AG10803 (cell line): ENCODE measurements at regions not wholly inside any gene's neighbourhood (a gene's known extent, or its start where the extent isn't known, plus 50 kb on each side); places are given as distances from the start of the nearest gene placed in this dataset.

Source experiments
- DNase-seq: peaks from one replicate; pipeline ENCODE4 v3.0.0; 2010; ENCODE audit warnings: low read depth
- H3K4me3 ChIP-seq: 2 replicates; pipeline ENCODE4 v1.5.1; 2011; ENCODE audit warnings: mild to moderate bottlenecking, low read length, control low read depth
- TF ChIP-seq, protein P1 (sequence below): conservative IDR thresholded peaks from 2 replicates; pipeline ENCODE4 v1.5.1; 2011; ENCODE audit warnings: mild to moderate bottlenecking, low read length, control low read depth, inconsistent platforms

DNA sequence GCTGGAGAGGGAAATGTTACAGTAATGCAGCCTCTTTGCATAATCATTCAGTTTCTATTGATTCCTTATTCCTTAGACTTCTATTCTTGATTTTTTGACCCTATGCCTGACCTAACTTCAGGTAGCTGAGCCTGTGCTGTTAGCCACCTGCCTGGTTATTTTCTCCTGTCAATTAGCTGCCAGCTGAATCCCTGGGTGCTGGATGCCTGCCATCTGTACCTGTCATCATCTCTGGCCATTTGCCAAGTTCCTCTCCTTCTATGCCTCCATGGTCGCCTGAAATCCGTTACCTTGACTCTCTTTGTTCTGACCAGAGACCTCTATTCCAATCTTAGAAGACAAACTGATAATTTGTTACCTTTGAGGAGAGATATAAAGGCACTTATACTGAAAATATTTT lies 178.3 kb downstream of the CAVIN4 start:
- H3K4me3 ChIP-seq, result no peak overlapping the region
- TF ChIP-seq, protein P1, sequence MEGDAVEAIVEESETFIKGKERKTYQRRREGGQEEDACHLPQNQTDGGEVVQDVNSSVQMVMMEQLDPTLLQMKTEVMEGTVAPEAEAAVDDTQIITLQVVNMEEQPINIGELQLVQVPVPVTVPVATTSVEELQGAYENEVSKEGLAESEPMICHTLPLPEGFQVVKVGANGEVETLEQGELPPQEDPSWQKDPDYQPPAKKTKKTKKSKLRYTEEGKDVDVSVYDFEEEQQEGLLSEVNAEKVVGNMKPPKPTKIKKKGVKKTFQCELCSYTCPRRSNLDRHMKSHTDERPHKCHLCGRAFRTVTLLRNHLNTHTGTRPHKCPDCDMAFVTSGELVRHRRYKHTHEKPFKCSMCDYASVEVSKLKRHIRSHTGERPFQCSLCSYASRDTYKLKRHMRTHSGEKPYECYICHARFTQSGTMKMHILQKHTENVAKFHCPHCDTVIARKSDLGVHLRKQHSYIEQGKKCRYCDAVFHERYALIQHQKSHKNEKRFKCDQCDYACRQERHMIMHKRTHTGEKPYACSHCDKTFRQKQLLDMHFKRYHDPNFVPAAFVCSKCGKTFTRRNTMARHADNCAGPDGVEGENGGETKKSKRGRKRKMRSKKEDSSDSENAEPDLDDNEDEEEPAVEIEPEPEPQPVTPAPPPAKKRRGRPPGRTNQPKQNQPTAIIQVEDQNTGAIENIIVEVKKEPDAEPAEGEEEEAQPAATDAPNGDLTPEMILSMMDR, result no peak
- DNase-seq, result no peak

DNA sequence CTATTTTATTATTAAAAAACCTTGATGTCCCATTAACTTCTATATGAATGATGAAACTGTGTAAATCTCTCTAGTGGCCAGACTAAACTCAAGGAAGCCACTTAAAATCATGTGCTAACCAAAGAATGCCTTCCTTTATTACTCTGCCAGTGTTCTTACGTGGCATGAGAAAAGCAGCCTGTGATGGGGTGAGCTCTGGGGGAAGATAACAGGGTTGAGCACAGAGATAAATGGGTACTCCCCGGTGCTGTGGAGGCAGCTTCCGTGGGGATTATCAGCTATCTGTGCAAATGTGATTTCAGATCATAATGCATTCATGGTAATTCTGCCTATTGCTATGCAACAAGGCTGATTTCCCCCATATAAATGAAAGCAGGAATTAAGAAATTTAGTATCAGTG lies 181.3 kb downstream of the CAVIN4 start:
- TF ChIP-seq, protein P1, result no peak
- DNase-seq, result no peak
- no peak overlapping the region for H3K4me3 ChIP-seq

DNA sequence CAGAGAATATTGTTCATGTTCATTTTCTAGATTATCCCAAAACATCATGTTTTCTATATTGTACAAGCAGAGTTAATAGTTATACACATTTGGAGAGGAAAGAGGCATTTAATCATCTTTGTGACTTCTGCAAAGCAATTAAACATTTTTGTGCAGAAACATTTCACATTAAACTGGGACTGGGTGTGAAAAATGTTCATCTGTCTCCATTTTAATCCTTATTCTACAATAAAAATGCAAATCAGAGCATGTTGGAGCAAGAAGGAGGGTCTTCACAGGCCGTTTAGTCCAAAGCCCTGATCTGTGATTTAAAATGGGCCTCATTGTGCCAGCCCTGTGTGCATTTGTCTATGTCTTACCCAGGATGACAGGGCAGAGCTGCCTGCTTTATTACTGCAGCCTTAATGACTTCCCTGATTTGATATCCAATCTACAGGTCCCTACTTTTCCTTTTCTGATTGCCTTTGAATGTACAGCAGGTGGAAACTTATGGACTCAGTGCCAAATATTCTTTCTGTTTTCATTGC lies 183.5 kb downstream of the CAVIN4 start:
- TF ChIP-seq, protein P1, result no peak
- DNase-seq, result no peak

DNA sequence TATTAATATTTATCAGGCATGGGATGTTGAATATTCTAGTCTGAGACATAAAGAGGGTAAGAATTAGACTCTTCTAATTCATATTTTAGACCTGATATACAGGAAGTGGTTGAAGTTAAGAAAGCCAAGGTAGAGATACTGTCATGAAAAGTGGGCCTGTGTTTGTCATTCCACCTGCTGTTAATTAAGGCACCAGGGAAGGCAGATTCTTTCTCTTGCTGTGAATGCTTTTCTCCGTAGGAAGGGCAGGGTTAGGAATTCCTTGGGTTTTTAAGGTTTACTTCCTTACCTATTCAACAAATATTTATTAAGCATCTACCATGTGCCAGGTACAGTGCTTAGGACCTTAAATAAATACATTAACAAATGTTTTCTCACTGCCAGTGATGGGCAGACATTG lies 196.4 kb downstream of the CAVIN4 start:
- H3K4me3 ChIP-seq, result no peak overlapping the region

More for the DNA sequence above, 183.5 kb downstream of the CAVIN4 start:
- H3K4me3 ChIP-seq, result no peak overlapping the region

DNA sequence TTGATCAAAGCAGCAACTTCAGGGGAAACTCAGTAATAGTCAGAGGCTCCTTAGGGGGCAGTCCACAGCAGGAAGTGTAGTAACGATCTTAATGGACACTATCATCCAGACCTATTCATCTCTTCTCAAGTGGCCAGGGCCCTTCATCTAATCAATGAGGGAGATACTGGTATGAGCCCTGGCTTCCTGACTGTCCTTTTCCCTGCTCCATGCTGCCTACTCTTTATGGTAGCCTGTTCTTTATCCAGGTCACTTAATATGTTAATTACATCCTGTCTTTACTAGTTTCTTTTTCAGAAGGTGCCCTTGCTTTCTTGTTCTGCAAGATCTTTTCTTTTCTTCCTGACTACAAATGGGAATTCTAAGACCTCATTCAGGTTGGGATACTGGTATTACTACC lies 197.1 kb downstream of the CAVIN4 start:
- TF ChIP-seq, protein P1, result no peak
- DNase-seq, result no peak
- H3K4me3 ChIP-seq, result no peak overlapping the region

More for the DNA sequence above, 196.4 kb downstream of the CAVIN4 start:
- DNase-seq, result no peak
- TF ChIP-seq, protein P1, result no peak

DNA sequence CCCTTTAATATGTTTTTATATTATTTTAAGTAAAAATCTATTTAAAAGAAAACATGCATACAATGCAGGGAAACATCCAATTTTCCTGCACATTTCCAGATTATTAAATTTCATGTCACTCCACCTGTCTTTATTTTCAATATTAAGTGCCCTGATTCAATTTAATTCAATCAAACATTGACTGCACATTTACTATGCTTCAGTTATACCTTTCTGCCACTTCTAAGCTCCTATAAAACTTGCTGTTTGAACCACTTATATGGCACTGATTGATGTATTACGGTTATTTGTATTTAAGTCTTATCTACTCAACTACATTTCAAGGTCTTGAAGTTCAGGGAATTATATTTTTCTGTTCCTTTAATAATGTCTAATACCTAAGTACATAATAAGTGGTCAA lies 198.0 kb downstream of the CAVIN4 start:
- no peak for DNase-seq
- no peak overlapping the region for H3K4me3 ChIP-seq
- TF ChIP-seq, protein P1, result no peak

DNA sequence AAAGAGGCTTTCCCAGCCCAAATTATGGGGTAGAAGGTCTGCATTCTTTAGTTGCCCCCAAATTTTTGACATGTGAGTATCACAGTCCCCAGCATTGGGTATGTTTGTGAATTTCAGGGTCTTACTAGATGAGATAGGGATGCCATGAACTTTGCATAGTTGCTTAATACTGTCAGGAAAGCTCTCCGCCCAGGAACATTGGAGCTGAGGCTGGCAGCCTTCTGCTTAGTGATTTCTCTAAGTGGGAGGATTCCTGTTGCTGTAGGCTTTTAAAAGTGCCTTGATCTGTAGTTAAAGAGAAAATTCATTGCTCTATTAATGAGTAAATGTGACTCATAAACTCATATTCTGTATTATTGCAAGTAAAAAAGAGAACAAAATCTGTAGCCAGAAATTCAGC lies 206.9 kb downstream of the CAVIN4 start:
- TF ChIP-seq, protein P1, result no peak

More for the DNA sequence above, 206.9 kb downstream of the CAVIN4 start:
- H3K4me3 ChIP-seq, result no peak overlapping the region
- DNase-seq, result no peak
